ENCODE measurements at regions not wholly inside any gene's neighbourhood (a gene's known extent, or its start where the extent isn't known, plus 50 kb on each side); places are given as distances from the start of the nearest gene placed in this dataset.

DNA sequence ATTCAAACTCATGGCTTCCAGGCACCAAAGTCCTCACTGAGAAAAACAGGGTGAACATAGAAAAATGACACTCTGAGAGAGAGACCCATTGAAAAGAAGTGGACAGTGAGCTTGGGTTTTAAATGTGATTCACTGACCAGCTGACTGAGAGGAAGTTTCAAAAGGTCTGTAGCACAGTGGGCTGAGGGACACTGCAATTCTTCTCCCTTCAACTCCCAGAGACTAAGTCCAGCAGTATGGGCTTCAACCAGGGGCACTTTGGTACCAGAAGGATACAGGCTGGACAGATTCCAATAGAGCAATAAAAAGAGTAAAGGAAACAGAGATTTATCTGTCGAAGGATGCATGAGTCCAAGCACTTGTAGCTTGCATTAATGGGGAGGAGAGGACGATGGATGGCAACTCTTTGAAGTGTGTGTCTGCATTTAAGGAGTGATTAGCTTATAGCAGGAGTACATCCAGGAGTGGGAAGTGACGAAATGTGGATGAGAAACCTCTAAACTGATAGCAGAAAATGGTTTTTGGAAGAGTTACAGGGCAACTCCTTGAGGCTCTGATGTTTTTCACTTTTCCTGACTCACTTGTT lies 117.0 kb upstream of the ANKRD55 start:
- Histone ChIP-seq H3K36me3 (no peaks in the 10 kb centered on the region), H3K27me3 (no peaks in the 10 kb centered on the region), H3K27ac (no peak overlapping the region), H3K9me3 (no peaks in the 10 kb centered on the region), H3K4me3 (no peak overlapping the region), H3K4me1 (no peaks in the 10 kb centered on the region)
- no peak for DNase-seq
- peak in 2 of 4 donors; percentile 18 to 37 for ATAC-seq
- intact Hi-C loops (cut with DNase I), result no loop called here
- TF ChIP-seq, protein P1, sequence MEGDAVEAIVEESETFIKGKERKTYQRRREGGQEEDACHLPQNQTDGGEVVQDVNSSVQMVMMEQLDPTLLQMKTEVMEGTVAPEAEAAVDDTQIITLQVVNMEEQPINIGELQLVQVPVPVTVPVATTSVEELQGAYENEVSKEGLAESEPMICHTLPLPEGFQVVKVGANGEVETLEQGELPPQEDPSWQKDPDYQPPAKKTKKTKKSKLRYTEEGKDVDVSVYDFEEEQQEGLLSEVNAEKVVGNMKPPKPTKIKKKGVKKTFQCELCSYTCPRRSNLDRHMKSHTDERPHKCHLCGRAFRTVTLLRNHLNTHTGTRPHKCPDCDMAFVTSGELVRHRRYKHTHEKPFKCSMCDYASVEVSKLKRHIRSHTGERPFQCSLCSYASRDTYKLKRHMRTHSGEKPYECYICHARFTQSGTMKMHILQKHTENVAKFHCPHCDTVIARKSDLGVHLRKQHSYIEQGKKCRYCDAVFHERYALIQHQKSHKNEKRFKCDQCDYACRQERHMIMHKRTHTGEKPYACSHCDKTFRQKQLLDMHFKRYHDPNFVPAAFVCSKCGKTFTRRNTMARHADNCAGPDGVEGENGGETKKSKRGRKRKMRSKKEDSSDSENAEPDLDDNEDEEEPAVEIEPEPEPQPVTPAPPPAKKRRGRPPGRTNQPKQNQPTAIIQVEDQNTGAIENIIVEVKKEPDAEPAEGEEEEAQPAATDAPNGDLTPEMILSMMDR (IDR thresholded peaks at IDR 0.05), result no peak
- no peak for TF ChIP-seq POLR2A (IDR thresholded peaks at IDR 0.05)
- 52% methylated on average over 3 of the region's 3 CpGs for WGBS (ENCODE audit: insufficient coverage, low coverage, low lambda C conversion rate, missing lambda C conversion rate)

DNA sequence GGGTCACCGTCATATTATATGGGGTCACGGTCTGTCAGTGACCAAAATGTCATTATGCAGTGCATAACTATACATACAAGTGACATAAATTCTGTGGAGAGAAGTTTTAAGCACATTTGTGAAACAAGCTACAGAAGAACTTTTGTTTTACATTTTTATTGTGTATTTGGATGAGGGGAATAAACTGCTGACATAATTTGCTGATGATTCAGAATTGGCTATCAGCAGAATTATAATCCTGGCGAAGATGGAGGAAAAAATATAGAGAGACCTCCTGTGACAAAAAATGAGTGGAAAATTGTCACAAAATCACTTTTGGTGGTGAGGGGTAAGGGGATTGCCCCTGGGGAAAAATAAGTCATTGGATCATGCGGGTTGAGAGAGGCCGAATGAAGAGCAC lies 116.3 kb upstream of the ANKRD55 start:
- Histone ChIP-seq H3K27me3 (no peaks in the 10 kb centered on the region), H3K4me1 (no peaks in the 10 kb centered on the region), H3K4me3 (no peak overlapping the region), H3K27ac (no peak overlapping the region), H3K9me3 (no peaks in the 10 kb centered on the region), H3K36me3 (no peaks in the 10 kb centered on the region)
- DNase-seq (no peak), ATAC-seq (no peak)
- intact Hi-C loops (cut with DNase I), result no loop called here
- 90% methylated on average over 4 of the region's 5 CpGs for WGBS (ENCODE audit: insufficient coverage, low coverage, low lambda C conversion rate, missing lambda C conversion rate)
- TF ChIP-seq, protein P1 (IDR thresholded peaks at IDR 0.05), result no peak
- TF ChIP-seq POLR2A (IDR thresholded peaks at IDR 0.05), result no peak

DNA sequence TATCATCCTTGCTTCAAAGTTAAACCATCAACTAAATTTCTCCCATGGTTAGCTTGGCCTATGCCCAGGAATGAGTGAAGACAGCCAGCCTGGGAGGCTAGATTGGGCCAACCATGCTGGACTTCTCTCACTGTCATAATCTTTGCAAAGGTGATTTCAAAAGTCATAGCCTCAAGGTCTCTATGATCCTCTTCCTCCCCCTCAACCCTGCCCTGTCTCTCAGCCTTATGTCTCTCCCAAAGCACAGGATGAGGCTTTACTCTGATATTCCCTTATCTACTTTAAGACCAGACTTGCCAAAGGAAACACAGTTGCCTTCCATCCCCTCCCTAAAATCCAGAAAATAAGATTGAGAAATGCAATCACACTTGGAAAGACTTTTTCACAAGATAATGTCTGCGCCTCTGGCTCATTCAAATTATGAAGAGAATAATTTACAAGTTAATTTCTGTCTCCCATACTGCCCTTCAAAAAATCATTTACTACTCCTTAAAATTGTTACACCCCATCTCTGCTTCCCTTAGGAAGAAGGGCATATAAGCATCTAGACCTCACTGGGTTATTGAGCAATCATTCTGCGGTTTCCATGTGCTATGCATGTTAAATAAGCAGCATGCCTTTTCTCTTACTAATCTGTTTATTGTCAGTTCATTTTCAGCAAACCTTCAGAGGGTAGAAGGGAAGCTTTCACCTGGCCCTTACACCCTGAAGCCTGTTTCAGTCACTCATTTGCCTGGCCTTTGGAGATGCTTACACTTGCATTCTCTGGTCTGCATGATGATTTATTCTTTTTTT lies 113.8 kb upstream of the ANKRD55 start:
- intact Hi-C loops (cut with DNase I), result no loop called here
- Histone ChIP-seq H3K27me3 (no peaks in the 10 kb centered on the region), H3K27ac (no peak overlapping the region), H3K9me3 (no peaks in the 10 kb centered on the region), H3K36me3 (no peaks in the 10 kb centered on the region), H3K4me1 (no peaks in the 10 kb centered on the region), H3K4me3 (no peak overlapping the region)
- no peak for ATAC-seq
- DNase-seq, result no peak
- 54% methylated on average over 2 of the region's 2 CpGs for WGBS (ENCODE audit: insufficient coverage, low coverage, low lambda C conversion rate, missing lambda C conversion rate)
- no peak for TF ChIP-seq POLR2A (IDR thresholded peaks at IDR 0.05)
- TF ChIP-seq, protein P1 (IDR thresholded peaks at IDR 0.05), result no peak

DNA sequence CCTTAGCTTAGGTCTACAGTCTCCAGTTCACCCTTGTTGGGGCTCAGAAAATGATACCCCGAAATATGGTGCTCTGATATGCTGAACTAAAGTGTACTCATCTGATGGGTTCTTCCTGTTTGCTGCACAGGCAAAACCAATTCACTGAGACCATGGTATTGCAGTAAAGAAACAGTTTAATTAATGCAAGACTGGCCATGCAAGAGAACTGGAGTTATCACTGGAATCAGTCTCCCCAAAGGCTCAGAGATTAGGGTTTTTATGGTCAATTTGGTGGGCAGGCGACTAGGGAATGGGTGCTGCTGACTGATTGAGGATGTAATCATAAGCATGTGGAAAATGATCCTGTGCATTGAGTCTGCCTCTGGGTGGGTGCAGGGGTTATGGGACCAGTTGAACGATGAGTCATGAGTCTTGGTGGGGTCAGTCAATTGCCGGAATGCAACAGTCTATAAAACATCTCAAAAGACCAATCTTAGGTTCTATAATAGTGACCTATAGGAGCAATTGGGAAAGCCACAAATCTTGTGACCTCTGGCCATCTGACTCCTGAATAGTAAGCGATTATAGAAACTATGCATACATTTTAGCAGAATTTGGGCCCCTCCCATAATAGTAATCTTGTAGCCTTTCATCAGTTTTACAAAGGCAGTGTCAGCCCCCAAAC lies 113.0 kb upstream of the ANKRD55 start:
- intact Hi-C loops (cut with DNase I), result no loop called here
- no peaks in the 10 kb centered on the region for H3K27me3 ChIP-seq
- ATAC-seq, result no peak
- H3K27ac ChIP-seq, result no peak overlapping the region
- H3K36me3 ChIP-seq, result no peaks in the 10 kb centered on the region
- TF ChIP-seq, protein P1 (IDR thresholded peaks at IDR 0.05), result no peak
- H3K4me3 ChIP-seq, result no peak overlapping the region
- no peaks in the 10 kb centered on the region for H3K4me1 ChIP-seq
- DNase-seq, result no peak
- no peaks in the 10 kb centered on the region for H3K9me3 ChIP-seq
- WGBS (ENCODE audit: insufficient coverage, low coverage, low lambda C conversion rate, missing lambda C conversion rate), result 83% methylated on average over 5 of the region's 5 CpGs

Measured in right lobe of liver (tissue), 6 donors.